Small intestine (tissue), 7 donors: ENCODE measurements at regions not wholly inside any gene's neighbourhood (a gene's known extent, or its start where the extent isn't known, plus 50 kb on each side); places are given as distances from the start of the nearest gene placed in this dataset.

Source experiments
- DNase-seq, 2 donors: peaks; one replicate each; pipeline versions ENCODE4 v3.0.0 to v3.0.0-alpha.2; 2013
- FAIRE-seq: peaks from 2 replicates; lab custom pipeline; 2012; peaks lifted over from hg19 to GRCh38; lab: Jason Lieb, UNC
- H3K27ac ChIP-seq, 3 donors: one replicate each; pipeline ENCODE4 v1.5.1; 2013; ENCODE audit warnings: low read length in 2 of 3, mild to moderate bottlenecking in 2 of 3, control low read depth in 1 of 3, inconsistent platforms in 1 of 3, low read depth in 1 of 3, moderate library complexity in 1 of 3
- H3K27me3 ChIP-seq, 3 donors: one replicate each; pipeline ENCODE4 v1.6.1; 2013; ENCODE audit warnings: low read length in 3 of 3, inconsistent platforms in 1 of 3; ENCODE audit not compliant: control insufficient read depth in 3 of 3, insufficient read depth in 3 of 3
- H3K36me3 ChIP-seq, 3 donors: one replicate each; pipeline ENCODE4 v1.6.1; 2013; ENCODE audit warnings: low read length in 3 of 3, inconsistent platforms in 1 of 3, low read depth in 1 of 3, mild to moderate bottlenecking in 1 of 3, moderate library complexity in 1 of 3; ENCODE audit not compliant: control insufficient read depth in 3 of 3, insufficient read depth in 2 of 3
- H3K4me1 ChIP-seq, 3 donors: one replicate each; pipeline ENCODE4 v1.6.1; 2013; ENCODE audit warnings: low read length in 2 of 3, inconsistent platforms in 1 of 3, low read depth in 1 of 3, mild to moderate bottlenecking in 1 of 3, moderate library complexity in 1 of 3; ENCODE audit not compliant: control insufficient read depth in 3 of 3, insufficient read depth in 2 of 3
- H3K4me3 ChIP-seq, 3 donors: one replicate each; pipeline ENCODE4 v1.5.1; 2013; ENCODE audit warnings: low read length in 3 of 3, control low read depth in 1 of 3, inconsistent platforms in 1 of 3, low read depth in 1 of 3, mild to moderate bottlenecking in 1 of 3, moderate library complexity in 1 of 3
- H3K9me3 ChIP-seq, 2 donors: one replicate each; pipeline ENCODE4 v1.6.1; 2013; ENCODE audit warnings: low read depth in 1 of 2, low read length in 1 of 2; ENCODE audit not compliant: control insufficient read depth in 2 of 2, insufficient read depth in 1 of 2
- WGBS, 3 donors: extraction: QIAGEN DNeasy Blood & Tissue Kit; methylation state at CpG; one replicate each; pipeline ENCODE4 v1.1.7; 2013; 5-methylcytosine and 5-hydroxymethylcytosine counted together
- donor health status: healthy with polysubstance abuse.
- donor health status: control.
- donor health status: control.
- donor health status: Bipolar disorder and iron deficiency.
- donor health status: healthy.

- H3K27me3 ChIP-seq: no peaks in the 10 kb centered on the region
- H3K27ac ChIP-seq: no peak overlapping the region
- no peak for DNase-seq
- H3K36me3 ChIP-seq: no peaks in the 10 kb centered on the region
- 88 to 92% (median 91%) methylated on average over 10 of the region's 10 CpGs for WGBS, 3 donors
- FAIRE-seq: no peak
- H3K9me3 ChIP-seq: no peaks in the 10 kb centered on the region
- no peak overlapping the region for H3K4me3 ChIP-seq
- H3K4me1 ChIP-seq: no peaks in the 10 kb centered on the region
Measured at GRCh38 chr17:77718669-77718961, 239.9 kb upstream of the TNRC6C start.

- 80 to 84% (median 82%) methylated on average over 4 of the region's 4 CpGs for WGBS, 3 donors
- no peak overlapping the region for H3K4me3 ChIP-seq
Measured at GRCh38 chr17:77719806-77720205, 238.7 kb upstream of the TNRC6C start.

GRCh38 chr17:77720946-77721845 is 237.3 kb upstream of the TNRC6C start:
- Histone ChIP-seq H3K27ac (no peak overlapping the region), H3K36me3 (no peaks in the 10 kb centered on the region), H3K4me1 (no peaks in the 10 kb centered on the region), H3K4me3 (no peak overlapping the region), H3K27me3 (no peaks in the 10 kb centered on the region), H3K9me3 (no peaks in the 10 kb centered on the region)
- FAIRE-seq (no peak), DNase-seq (no peak)
- 81 to 87% (median 82%) methylated on average over 14 of the region's 14 CpGs for WGBS, 3 donors

More at GRCh38 chr17:77719806-77720205, 238.7 kb upstream of the TNRC6C start:
- Histone ChIP-seq H3K36me3 (no peaks in the 10 kb centered on the region), H3K27ac (no peak overlapping the region), H3K4me1 (no peaks in the 10 kb centered on the region), H3K27me3 (no peaks in the 10 kb centered on the region), H3K9me3 (no peaks in the 10 kb centered on the region)
- FAIRE-seq: no peak
- no peak for DNase-seq

- Histone ChIP-seq H3K27ac (no peak overlapping the region), H3K27me3 (no peaks in the 10 kb centered on the region), H3K9me3 (no peaks in the 10 kb centered on the region), H3K36me3 (no peaks in the 10 kb centered on the region), H3K4me3 (no peak overlapping the region), H3K4me1 (no peaks in the 10 kb centered on the region)
- 46 to 58% (median 58%) methylated on average over 3 of the region's 3 CpGs for WGBS, 3 donors
- no peak for FAIRE-seq
- DNase-seq: no peak
Measured at GRCh38 chr17:77721846-77722160, 236.7 kb upstream of the TNRC6C start.

GRCh38 chr17:77722366-77722765 is 236.1 kb upstream of the TNRC6C start:
- no peak for DNase-seq
- Histone ChIP-seq H3K4me3 (no peak overlapping the region), H3K4me1 (peaks cover 0 to 3% (median 2%) of the 10 kb centered on the region in 3 donors), H3K9me3 (no peaks in the 10 kb centered on the region), H3K27me3 (no peaks in the 10 kb centered on the region), H3K27ac (no peak overlapping the region), H3K36me3 (no peaks in the 10 kb centered on the region)
- WGBS, 3 donors: 85 to 92% (median 87%) methylated on average over 8 of the region's 8 CpGs
- no peak for FAIRE-seq

GRCh38 chr17:77723071-77723908 is 235.2 kb upstream of the TNRC6C start:
- H3K27me3 ChIP-seq: no peaks in the 10 kb centered on the region
- no peak overlapping the region for H3K27ac ChIP-seq
- no peaks in the 10 kb centered on the region for H3K36me3 ChIP-seq
- no peaks in the 10 kb centered on the region for H3K9me3 ChIP-seq
- FAIRE-seq (no peak), DNase-seq (no peak)
- H3K4me3 ChIP-seq: no peak overlapping the region
- H3K4me1 ChIP-seq: peaks cover 0 to 5% (median 3%) of the 10 kb centered on the region in 3 donors
- 79 to 90% (median 83%) methylated on average over 20 of the region's 20 CpGs for WGBS, 3 donors

- H3K27ac ChIP-seq: no peak overlapping the region
- H3K27me3 ChIP-seq: no peaks in the 10 kb centered on the region
- H3K36me3 ChIP-seq: no peaks in the 10 kb centered on the region
- 77 to 85% (median 85%) methylated on average over 22 of the region's 22 CpGs for WGBS, 3 donors
- no peak for FAIRE-seq
- DNase-seq: no peak
- H3K4me3 ChIP-seq: no peak overlapping the region
- H3K9me3 ChIP-seq: no peaks in the 10 kb centered on the region
- peaks cover 0 to 5% (median 3%) of the 10 kb centered on the region in 3 donors for H3K4me1 ChIP-seq
Measured at GRCh38 chr17:77723909-77724875, 234.3 kb upstream of the TNRC6C start.
